ENCODE measurements at regions not wholly inside any gene's neighbourhood (a gene's known extent, or its start where the extent isn't known, plus 50 kb on each side); places are given as distances from the start of the nearest gene placed in this dataset.
"Not testable (repeated sequence)": the region's sequence is repeated elsewhere in the genome, so short reads cannot be mapped to it uniquely, and the experiment has no call there.

DNA sequence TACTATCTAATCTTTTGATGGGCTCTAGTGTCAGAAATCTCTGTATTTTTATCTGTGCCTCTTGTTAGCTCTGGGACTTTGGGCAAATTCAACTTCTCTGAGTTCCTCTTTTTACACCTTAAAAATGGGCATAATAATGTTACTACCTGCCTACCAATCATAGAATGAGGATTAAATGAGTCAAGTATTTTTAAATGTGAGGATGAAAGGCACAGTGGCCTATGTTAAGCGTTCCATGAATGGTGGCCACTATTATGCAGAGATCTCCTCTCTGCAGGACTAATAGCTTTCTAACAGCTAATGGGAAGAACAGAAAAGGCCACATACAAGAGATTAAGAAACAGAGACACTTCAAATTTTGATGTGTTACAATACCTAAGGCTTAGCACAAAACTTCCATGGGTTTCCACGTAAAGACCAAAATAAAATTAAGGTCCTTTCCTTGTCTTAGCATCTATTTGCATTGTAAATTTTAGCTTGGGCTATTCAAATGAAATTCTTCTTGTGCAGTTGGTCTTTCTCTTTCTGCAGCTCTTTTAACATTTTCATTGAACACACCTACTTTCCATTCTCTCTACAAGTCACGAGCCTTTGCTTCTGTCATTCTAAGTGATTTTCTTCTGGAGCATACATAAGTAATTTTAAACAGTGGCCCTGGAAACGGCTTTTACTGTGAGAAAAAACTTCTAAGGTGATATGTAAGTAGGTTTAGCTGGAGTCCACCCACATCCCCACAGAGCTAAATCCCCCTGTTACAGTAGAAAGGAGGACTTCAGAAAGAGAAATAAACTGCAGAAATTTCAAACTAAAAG, 117.9 kb upstream of the MED14 start:
- Histone ChIP-seq H3K36me3 (no peaks in the 10 kb centered on the region), H3K9me3 (peaks cover 0 to 7% of the 10 kb centered on the region in 2 donors), H3K27me3 (peaks cover 0 to 19% of the 10 kb centered on the region in 2 donors), H3K27ac (no peak overlapping the region), H3K4me1 (no peaks in the 10 kb centered on the region), H3K4me3 (no peak overlapping the region)
- no peak for DNase-seq (ENCODE audit: low spot score in 2 of 2)
- intact Hi-C loops (cut with DNase I; ENCODE audit: low total_unique reads), result no loop called here
- TF ChIP-seq POLR2A (IDR thresholded peaks at IDR 0.05) (no peak), POLR2AphosphoS5 (IDR thresholded peaks at IDR 0.05) (no peak)
- TF ChIP-seq, protein P1, sequence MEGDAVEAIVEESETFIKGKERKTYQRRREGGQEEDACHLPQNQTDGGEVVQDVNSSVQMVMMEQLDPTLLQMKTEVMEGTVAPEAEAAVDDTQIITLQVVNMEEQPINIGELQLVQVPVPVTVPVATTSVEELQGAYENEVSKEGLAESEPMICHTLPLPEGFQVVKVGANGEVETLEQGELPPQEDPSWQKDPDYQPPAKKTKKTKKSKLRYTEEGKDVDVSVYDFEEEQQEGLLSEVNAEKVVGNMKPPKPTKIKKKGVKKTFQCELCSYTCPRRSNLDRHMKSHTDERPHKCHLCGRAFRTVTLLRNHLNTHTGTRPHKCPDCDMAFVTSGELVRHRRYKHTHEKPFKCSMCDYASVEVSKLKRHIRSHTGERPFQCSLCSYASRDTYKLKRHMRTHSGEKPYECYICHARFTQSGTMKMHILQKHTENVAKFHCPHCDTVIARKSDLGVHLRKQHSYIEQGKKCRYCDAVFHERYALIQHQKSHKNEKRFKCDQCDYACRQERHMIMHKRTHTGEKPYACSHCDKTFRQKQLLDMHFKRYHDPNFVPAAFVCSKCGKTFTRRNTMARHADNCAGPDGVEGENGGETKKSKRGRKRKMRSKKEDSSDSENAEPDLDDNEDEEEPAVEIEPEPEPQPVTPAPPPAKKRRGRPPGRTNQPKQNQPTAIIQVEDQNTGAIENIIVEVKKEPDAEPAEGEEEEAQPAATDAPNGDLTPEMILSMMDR (IDR thresholded peaks at IDR 0.05), result no peak

DNA sequence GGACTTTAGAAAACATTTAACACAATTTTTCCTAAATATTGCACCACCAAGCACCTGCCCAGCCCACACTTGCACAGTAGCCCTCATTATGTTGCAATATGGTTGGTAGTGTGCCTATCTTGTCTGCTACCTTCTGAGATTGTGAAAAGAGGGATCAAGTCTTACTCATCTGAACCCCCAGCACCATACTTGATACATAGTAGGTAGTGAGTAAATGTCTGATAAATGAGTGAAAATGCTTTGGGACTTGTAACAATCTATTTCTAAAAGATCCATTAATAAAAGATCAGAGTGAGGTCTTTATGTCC, 118.4 kb upstream of the MED14 start:
- H3K27me3 ChIP-seq, result peaks cover 0 to 17% of the 10 kb centered on the region in 2 donors
- no peaks in the 10 kb centered on the region for H3K4me1 ChIP-seq
- TF ChIP-seq POLR2A (IDR thresholded peaks at IDR 0.05) (no peak), POLR2AphosphoS5 (IDR thresholded peaks at IDR 0.05) (no peak)
- TF ChIP-seq, protein P1 (IDR thresholded peaks at IDR 0.05), result no peak
- no peaks in the 10 kb centered on the region for H3K36me3 ChIP-seq
- H3K27ac ChIP-seq, result no peak overlapping the region
- intact Hi-C loops (cut with DNase I; ENCODE audit: low total_unique reads), result no loop called here
- DNase-seq (ENCODE audit: low spot score in 2 of 2), result no peak
- peaks cover 0 to 7% of the 10 kb centered on the region in 2 donors for H3K9me3 ChIP-seq
- H3K4me3 ChIP-seq, result no peak overlapping the region

DNA sequence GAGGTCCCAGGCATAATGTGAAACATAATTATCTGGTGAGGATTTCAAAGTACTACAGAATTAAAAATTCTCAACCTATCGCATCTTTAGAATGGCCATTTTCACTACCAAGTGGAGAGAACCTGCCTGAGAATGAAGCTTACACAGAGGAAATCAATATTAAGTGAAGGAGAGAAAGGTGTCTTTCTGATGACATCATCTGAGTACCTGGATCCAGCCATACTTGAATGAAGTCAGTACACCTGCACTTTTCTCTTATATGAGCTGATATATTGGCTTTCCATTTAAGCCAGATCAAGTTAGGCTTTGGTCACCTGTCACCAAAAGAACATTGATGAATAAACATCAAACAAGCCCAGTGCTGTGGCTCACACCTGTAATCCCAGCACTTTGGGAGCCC, 118.9 kb upstream of the MED14 start:
- intact Hi-C loops (cut with DNase I; ENCODE audit: low total_unique reads), result no loop called here
- H3K9me3 ChIP-seq, result peaks cover 0 to 7% of the 10 kb centered on the region in 2 donors
- H3K4me1 ChIP-seq, result no peaks in the 10 kb centered on the region
- no peaks in the 10 kb centered on the region for H3K36me3 ChIP-seq
- peaks cover 0 to 18% of the 10 kb centered on the region in 2 donors for H3K27me3 ChIP-seq
- H3K27ac ChIP-seq, result no peak overlapping the region
- H3K4me3 ChIP-seq, result no peak overlapping the region
- TF ChIP-seq POLR2A (IDR thresholded peaks at IDR 0.05) (no peak), POLR2AphosphoS5 (IDR thresholded peaks at IDR 0.05) (no peak)
- TF ChIP-seq, protein P1 (IDR thresholded peaks at IDR 0.05), result no peak
- no peak for DNase-seq (ENCODE audit: low spot score in 2 of 2)

DNA sequence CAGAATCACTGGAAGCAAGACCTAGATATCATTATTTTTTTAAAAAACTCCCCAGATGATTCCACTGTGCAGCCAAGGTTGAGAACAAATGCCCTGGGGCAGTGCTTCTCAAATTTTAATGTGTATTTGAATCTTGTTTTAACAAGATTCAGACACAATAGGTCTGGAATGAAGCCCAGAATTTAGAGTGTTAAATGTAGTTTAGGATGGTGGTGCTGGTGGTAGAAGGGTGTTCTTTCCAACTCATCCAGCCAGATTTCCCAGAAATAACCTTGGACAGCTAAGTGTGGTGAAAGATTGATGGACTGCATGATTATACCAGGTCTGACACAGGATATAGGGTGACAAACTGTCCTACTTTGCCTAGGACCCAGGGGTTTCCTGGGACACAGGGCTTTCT, 120.1 kb upstream of the MED14 start:
- no peaks in the 10 kb centered on the region for H3K4me1 ChIP-seq
- no peak overlapping the region for H3K4me3 ChIP-seq
- H3K27me3 ChIP-seq, result peaks cover 0 to 27% of the 10 kb centered on the region in 2 donors
- peaks cover 0 to 4% of the 10 kb centered on the region in 2 donors for H3K9me3 ChIP-seq
- H3K27ac ChIP-seq, result no peak overlapping the region
- no peak for TF ChIP-seq POLR2A (IDR thresholded peaks at IDR 0.05)
- no peak for TF ChIP-seq POLR2AphosphoS5 (IDR thresholded peaks at IDR 0.05)
- TF ChIP-seq, protein P1 (IDR thresholded peaks at IDR 0.05), result no peak
- DNase-seq (ENCODE audit: low spot score in 2 of 2), result no peak
- H3K36me3 ChIP-seq, result no peaks in the 10 kb centered on the region
- intact Hi-C loops (cut with DNase I; ENCODE audit: low total_unique reads), result no loop called here

DNA sequence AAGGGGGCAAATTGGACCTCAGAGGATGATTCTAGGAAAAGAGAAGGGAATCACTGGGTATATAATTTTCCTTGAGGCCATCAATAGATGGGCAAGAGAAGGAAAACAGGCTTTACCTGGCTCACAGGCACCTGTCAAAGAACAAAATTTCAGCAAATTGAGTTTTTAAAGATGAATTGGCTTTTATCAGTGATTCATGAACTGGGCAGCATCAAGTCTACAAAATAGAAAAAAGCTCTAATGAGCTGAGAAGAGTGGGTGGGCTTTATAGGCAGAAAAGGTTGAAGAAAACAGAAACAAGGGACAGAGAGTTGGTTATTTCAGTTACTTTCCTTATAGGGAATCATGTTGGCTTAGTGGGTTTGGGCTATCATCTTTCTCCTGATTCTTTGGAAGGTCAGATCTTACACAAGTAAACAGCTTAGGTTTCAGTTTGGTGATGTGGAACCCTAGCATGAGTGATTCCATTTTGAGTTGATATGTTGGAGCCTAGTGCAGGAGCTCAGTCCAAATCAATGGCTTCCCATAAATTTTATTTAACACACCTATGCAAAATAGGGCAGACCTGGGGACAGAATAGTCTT, 120.7 kb upstream of the MED14 start:
- intact Hi-C loops (cut with DNase I; ENCODE audit: low total_unique reads), result no loop called here
- Histone ChIP-seq H3K4me3 (no peak overlapping the region), H3K27me3 (peaks cover 0 to 32% of the 10 kb centered on the region in 2 donors), H3K4me1 (no peaks in the 10 kb centered on the region), H3K36me3 (no peaks in the 10 kb centered on the region), H3K9me3 (no peaks in the 10 kb centered on the region), H3K27ac (no peak overlapping the region)
- TF ChIP-seq, protein P1 (IDR thresholded peaks at IDR 0.05), result no peak
- no peak for TF ChIP-seq POLR2A (IDR thresholded peaks at IDR 0.05)
- no peak for TF ChIP-seq POLR2AphosphoS5 (IDR thresholded peaks at IDR 0.05)
- no peak for DNase-seq (ENCODE audit: low spot score in 2 of 2)

DNA sequence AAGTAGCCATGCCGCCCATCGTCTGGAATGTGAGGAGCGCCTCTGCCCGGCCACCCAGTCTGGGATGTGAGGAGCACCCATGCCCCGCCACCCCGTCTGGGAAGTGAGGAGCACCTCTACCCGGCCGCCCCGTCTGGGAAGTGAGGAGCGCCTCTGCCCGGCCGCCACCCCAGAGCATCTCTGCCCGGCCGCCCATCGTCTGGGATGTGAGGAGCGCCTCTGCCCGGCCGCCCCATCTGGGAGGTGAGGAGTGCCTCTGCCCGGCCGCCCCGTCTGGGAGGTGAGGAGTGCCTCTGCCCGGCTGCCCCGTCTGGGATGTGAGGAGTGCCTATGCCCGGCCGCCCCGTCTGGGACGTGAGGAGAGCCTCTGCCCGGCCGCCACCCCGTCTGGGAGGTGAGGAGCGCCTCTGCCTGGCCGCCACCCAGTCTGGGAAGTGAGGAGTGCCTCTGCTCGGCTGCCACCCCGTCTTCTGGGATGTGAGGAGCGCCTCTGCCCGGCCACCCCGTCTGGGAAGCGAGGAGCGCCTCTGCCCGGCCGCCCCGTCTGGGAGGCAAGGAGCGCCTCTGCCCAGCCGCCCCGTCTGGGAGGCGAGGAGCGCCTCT, 126.7 kb upstream of the MED14 start:
- H3K27ac ChIP-seq; DNase-seq (ENCODE audit: low spot score in 2 of 2); H3K4me3 ChIP-seq; H3K4me1 ChIP-seq; H3K36me3 ChIP-seq; intact Hi-C loops (cut with DNase I; ENCODE audit: low total_unique reads): not testable (repeated sequence)
- Histone ChIP-seq H3K27me3 (peaks cover 0 to 49% of the 10 kb centered on the region in 2 donors), H3K9me3 (peaks cover 6 to 18% of the 10 kb centered on the region in 2 donors)

DNA sequence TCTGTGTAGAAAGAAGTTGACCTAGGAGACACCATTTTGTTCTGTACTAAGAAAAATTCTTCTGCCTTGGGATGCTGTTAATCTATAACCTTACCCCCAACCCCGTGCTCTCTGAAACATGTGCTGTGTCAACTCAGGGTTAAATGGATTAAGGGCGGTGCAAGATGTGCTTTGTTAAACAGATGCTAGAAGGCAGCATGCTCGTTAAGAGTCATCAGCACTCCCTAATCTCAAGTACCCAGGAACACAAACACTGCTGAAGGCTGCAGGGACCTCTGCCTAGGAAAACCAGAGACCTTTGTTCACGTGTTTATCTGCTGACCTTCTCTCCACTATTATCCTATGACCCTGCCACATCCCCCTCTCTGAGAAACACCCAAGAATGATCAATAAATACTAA, 127.9 kb upstream of the MED14 start:
- H3K4me1 ChIP-seq; intact Hi-C loops (cut with DNase I; ENCODE audit: low total_unique reads); H3K36me3 ChIP-seq; DNase-seq (ENCODE audit: low spot score in 2 of 2); H3K4me3 ChIP-seq; H3K27ac ChIP-seq: not testable (repeated sequence)
- peaks cover 0 to 50% of the 10 kb centered on the region in 2 donors for H3K27me3 ChIP-seq
- H3K9me3 ChIP-seq, result peaks cover 6 to 18% of the 10 kb centered on the region in 2 donors

Measured in breast epithelium (tissue), 4 donors.